ENCODE measurements at regions not wholly inside any gene's neighbourhood (a gene's known extent, or its start where the extent isn't known, plus 50 kb on each side); places are given as distances from the start of the nearest gene placed in this dataset.

GRCh38 chr5:28077291-28078240 is 1039.2 kb upstream of the CDH9 start:
- no peak for TF ChIP-seq CTCF (IDR thresholded peaks at IDR 0.05; ENCODE audit: low read depth, low read length)
- TF ChIP-seq EZH2phosphoT487 (IDR thresholded peaks at IDR 0.05; ENCODE audit: low read depth) = no peak
- no peaks in the 10 kb centered on the region for H3K79me2 ChIP-seq (ENCODE audit: low read length)
- no peak overlapping the region for H3K9ac ChIP-seq (ENCODE audit: low read length)
- no peak overlapping the region for H3K4me3 ChIP-seq (ENCODE audit: low read length)
- no peak overlapping the region for H2AFZ ChIP-seq (ENCODE audit: low read depth, low read length)
- no peaks in the 10 kb centered on the region for H3K4me1 ChIP-seq (ENCODE audit: low read length)
- no peaks in the 10 kb centered on the region for H3K27me3 ChIP-seq (ENCODE audit: low read depth, low read length)
- H3K36me3 ChIP-seq (replicated peaks; ENCODE audit: low read depth, low read length) = no peaks in the 10 kb centered on the region
- H4K20me1 ChIP-seq (ENCODE audit: insufficient read depth, low read length) = no peaks in the 10 kb centered on the region
- H3K27ac ChIP-seq (ENCODE audit: low read length) = no peak overlapping the region
- H3K4me2 ChIP-seq (ENCODE audit: low read length) = no peak overlapping the region
- no peaks in the 10 kb centered on the region for H3K9me3 ChIP-seq (ENCODE audit: insufficient read depth, low read length)

- Histone ChIP-seq H3K4me1 (ENCODE audit: low read length) (no peaks in the 10 kb centered on the region), H3K4me3 (ENCODE audit: low read length) (no peak overlapping the region), H3K79me2 (ENCODE audit: low read length) (no peaks in the 10 kb centered on the region), H3K36me3 (replicated peaks; ENCODE audit: low read depth, low read length) (no peaks in the 10 kb centered on the region), H3K4me2 (ENCODE audit: low read length) (no peak overlapping the region), H3K27me3 (ENCODE audit: low read depth, low read length) (no peaks in the 10 kb centered on the region), H3K9ac (ENCODE audit: low read length) (no peak overlapping the region), H2AFZ (ENCODE audit: low read depth, low read length) (no peak overlapping the region), H3K27ac (ENCODE audit: low read length) (no peak overlapping the region), H3K9me3 (ENCODE audit: insufficient read depth, low read length) (no peaks in the 10 kb centered on the region), H4K20me1 (ENCODE audit: insufficient read depth, low read length) (no peaks in the 10 kb centered on the region)
- TF ChIP-seq CTCF (IDR thresholded peaks at IDR 0.05; ENCODE audit: low read depth, low read length) = no peak
- TF ChIP-seq EZH2phosphoT487 (IDR thresholded peaks at IDR 0.05; ENCODE audit: low read depth) = no peak
Measured at GRCh38 chr5:28066856-28067255, 1028.5 kb upstream of the CDH9 start.

GRCh38 chr5:28065656-28066055 is 1027.3 kb upstream of the CDH9 start:
- Histone ChIP-seq H3K4me3 (ENCODE audit: low read length) (no peak overlapping the region), H2AFZ (ENCODE audit: low read depth, low read length) (no peak overlapping the region), H3K9me3 (ENCODE audit: insufficient read depth, low read length) (no peaks in the 10 kb centered on the region), H3K36me3 (replicated peaks; ENCODE audit: low read depth, low read length) (no peaks in the 10 kb centered on the region), H3K79me2 (ENCODE audit: low read length) (no peaks in the 10 kb centered on the region), H3K9ac (ENCODE audit: low read length) (no peak overlapping the region), H3K4me2 (ENCODE audit: low read length) (no peak overlapping the region), H3K4me1 (ENCODE audit: low read length) (no peaks in the 10 kb centered on the region), H3K27ac (ENCODE audit: low read length) (no peak overlapping the region), H3K27me3 (ENCODE audit: low read depth, low read length) (no peaks in the 10 kb centered on the region), H4K20me1 (ENCODE audit: insufficient read depth, low read length) (no peaks in the 10 kb centered on the region)
- TF ChIP-seq CTCF (IDR thresholded peaks at IDR 0.05; ENCODE audit: low read depth, low read length) (no peak), EZH2phosphoT487 (IDR thresholded peaks at IDR 0.05; ENCODE audit: low read depth) (no peak)

GRCh38 chr5:28046596-28046995 is 1008.2 kb upstream of the CDH9 start:
- Histone ChIP-seq H3K4me2 (ENCODE audit: low read length) (no peak overlapping the region), H3K9ac (ENCODE audit: low read length) (no peak overlapping the region), H3K27me3 (ENCODE audit: low read depth, low read length) (no peaks in the 10 kb centered on the region), H3K4me3 (ENCODE audit: low read length) (no peak overlapping the region), H3K79me2 (ENCODE audit: low read length) (no peaks in the 10 kb centered on the region), H3K36me3 (replicated peaks; ENCODE audit: low read depth, low read length) (no peaks in the 10 kb centered on the region), H2AFZ (ENCODE audit: low read depth, low read length) (no peak overlapping the region), H4K20me1 (ENCODE audit: insufficient read depth, low read length) (no peaks in the 10 kb centered on the region), H3K27ac (ENCODE audit: low read length) (no peak overlapping the region), H3K9me3 (ENCODE audit: insufficient read depth, low read length) (no peaks in the 10 kb centered on the region), H3K4me1 (ENCODE audit: low read length) (no peaks in the 10 kb centered on the region)
- TF ChIP-seq EZH2phosphoT487 (IDR thresholded peaks at IDR 0.05; ENCODE audit: low read depth) = no peak
- no peak for TF ChIP-seq CTCF (IDR thresholded peaks at IDR 0.05; ENCODE audit: low read depth, low read length)

Data from OCI-LY3 (cell line).